HG02588 (cell line): ENCODE measurements at regions not wholly inside any gene's neighbourhood (a gene's known extent, or its start where the extent isn't known, plus 50 kb on each side); places are given as distances from the start of the nearest gene placed in this dataset.
"Not testable (repeated sequence)": the region's sequence is repeated elsewhere in the genome, so short reads cannot be mapped to it uniquely, and the experiment has no call there.

Experiments used
- ATAC-seq: cut with Tn5 transposase; IDR thresholded peaks from one replicate; pipeline ENCODE4 v1.9.1; 2021; ENCODE audit warnings: mild to moderate bottlenecking, moderate library complexity; ENCODE audit not compliant: unreplicated experiment

- ATAC-seq: no peak
These were observed 335.6 kb downstream of the PREX1 start for GRCh38 chr20:48492015-48492714.

GRCh38 chr20:48490961-48491831 lies 336.6 kb downstream of the PREX1 start:
- no peak for ATAC-seq

- ATAC-seq: not testable (repeated sequence)
These were observed 337.5 kb downstream of the PREX1 start for GRCh38 chr20:48490341-48490740.

GRCh38 chr20:48489656-48490055 lies 338.1 kb downstream of the PREX1 start:
- ATAC-seq: no peak

GRCh38 chr20:48489046-48489463 lies 338.7 kb downstream of the PREX1 start:
- peak; percentile 31 for ATAC-seq

GRCh38 chr20:48488334-48489034 lies 339.3 kb downstream of the PREX1 start:
- peak; percentile 46 for ATAC-seq

- ATAC-seq: no peak
These were observed 341.7 kb downstream of the PREX1 start for GRCh38 chr20:48486065-48486464.

GRCh38 chr20:48485153-48485552 lies 342.6 kb downstream of the PREX1 start:
- ATAC-seq: not testable (repeated sequence)

GRCh38 chr20:48483334-48484066 lies 344.3 kb downstream of the PREX1 start:
- ATAC-seq: no peak

GRCh38 chr20:48482790-48483189 lies 345.0 kb downstream of the PREX1 start:
- peak; percentile 45 for ATAC-seq

GRCh38 chr20:48480216-48480772 lies 347.5 kb downstream of the PREX1 start:
- ATAC-seq: no peak

- ATAC-seq: no peak
These were observed 348.8 kb downstream of the PREX1 start for GRCh38 chr20:48478806-48479585.

- ATAC-seq: no peak
These were observed 349.4 kb downstream of the PREX1 start for GRCh38 chr20:48478370-48478769.

- ATAC-seq: no peak
These were observed 350.9 kb downstream of the PREX1 start for GRCh38 chr20:48476854-48477253.

GRCh38 chr20:48474022-48474421 lies 353.8 kb downstream of the PREX1 start:
- no peak for ATAC-seq

GRCh38 chr20:48471759-48472408 lies 355.9 kb downstream of the PREX1 start:
- ATAC-seq: no peak

- ATAC-seq: no peak
These were observed 356.6 kb downstream of the PREX1 start for GRCh38 chr20:48471176-48471575.

GRCh38 chr20:48470141-48470540 lies 357.7 kb downstream of the PREX1 start:
- no peak for ATAC-seq

- ATAC-seq: no peak
These were observed 358.8 kb downstream of the PREX1 start for GRCh38 chr20:48469026-48469425.
